NCI-H748 (cell line): ENCODE measurements at regions not wholly inside any gene's neighbourhood (a gene's known extent, or its start where the extent isn't known, plus 50 kb on each side); places are given as distances from the start of the nearest gene placed in this dataset.

Experiments used
- DNase-seq: peaks from one replicate; lab custom pipeline; 2025; ENCODE audit not compliant: unreplicated experiment; lab: John Stamatoyannopoulos, UW

DNA sequence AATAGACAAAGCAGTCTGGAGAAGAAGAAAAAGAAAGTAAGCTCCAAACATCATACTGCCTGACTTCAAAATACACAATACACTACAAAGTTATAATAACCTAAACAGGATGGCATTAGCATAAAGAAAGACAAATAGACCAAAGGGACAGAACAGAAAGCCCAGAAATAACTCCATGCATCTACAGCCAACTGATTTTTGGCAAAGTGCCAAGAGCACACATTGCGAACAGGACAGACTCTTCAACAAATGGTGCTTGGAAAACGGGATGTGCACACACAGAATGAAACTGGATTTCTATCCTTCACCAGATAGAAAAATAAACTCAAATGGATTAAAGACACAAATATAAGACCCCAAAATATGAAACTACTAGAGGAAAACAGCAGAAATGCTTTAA lies 66.6 kb upstream of the SPATA31E1 start:
- DNase-seq: peak; percentile 66

DNA sequence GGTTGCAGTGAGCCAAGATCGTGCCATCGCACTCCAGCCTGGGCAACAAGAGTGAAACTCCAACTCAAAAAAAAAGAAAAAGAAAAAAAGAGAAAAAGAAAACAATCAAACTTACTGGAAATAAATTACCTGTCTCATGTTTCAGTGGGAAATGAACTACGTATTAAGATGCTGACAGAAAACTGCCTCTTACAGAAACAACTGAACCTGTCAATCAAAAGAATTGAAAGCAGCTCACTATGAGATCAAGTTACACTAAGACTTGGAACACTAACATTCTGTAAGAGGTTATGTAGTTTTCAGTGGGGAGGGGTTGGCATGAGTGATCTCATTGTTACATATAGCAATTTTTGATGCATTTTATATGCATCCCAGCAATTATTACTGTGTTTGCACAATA lies 64.4 kb upstream of the SPATA31E1 start:
- peak; percentile 50 for DNase-seq

DNA sequence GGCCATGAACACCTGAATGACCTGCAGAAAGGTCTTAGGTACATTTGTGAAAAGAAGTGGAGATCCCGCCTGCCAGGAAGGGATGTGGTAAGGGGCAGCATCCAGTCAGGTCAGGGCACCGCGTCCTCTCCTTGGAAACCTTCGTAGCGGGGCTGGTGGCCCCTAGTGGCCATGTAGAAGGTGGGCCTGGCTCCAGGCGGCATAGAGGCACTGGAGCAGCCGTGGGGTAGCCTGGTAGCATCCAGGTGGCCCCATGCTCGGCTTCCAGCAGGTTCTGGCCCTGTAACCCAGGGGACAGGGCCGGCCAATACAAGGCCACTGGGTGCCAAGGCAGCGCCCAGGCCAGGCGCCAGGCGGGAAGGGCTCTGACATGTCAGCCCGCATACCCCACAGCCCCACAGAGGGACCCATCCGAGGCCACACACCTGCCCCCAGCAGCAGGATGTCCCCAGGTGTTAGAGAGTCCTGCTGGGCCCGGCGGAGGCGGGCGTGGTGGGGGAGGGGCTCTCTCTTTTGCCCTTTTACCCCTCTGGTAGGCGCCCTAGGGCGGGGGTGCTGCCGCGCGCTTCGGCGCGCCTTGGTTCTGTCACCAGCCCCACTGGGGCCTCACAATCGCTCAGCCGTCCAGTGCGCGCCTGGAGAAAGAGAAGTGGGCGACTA lies 58.3 kb upstream of the SPATA31E1 start:
- no peak for DNase-seq

DNA sequence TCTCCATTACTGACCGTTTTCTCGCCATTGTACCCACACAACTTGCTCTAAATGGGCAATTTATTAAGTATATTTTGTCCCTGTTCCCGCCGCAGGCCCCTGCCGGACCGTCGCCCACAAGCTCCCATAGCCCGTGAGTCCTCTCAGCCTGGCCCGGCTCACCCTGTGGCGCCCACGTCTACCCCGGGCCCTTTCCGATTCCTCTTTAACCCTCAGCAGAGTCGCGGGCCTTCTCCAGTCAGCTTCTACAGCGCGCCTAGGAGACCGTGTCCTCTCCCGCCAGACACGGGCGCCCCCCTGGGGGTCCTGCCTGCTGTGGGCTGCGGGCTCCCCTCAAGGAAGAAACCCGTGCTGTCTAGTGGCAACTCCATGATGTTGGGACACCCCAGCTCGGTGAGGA lies 57.8 kb upstream of the SPATA31E1 start:
- no peak for DNase-seq

DNA sequence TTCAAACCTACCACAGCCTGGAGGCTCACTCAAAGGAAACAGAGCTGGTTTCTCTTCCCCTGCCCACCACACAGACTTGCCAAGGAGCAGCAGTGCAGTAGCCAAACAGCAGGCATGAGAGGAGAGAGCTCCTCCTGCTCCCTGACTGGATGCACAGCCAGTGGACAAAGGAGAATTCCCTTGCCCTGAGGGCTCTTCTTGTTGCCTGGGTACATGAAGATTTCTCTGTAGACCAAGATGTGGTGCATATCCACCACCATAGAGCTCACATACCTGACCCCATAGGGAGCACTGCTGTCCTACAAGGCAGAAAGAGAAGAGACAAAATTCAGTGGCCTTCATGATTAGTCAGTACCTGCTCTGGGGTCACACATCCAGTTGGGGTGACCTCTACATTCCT lies 56.3 kb upstream of the SPATA31E1 start:
- no peak for DNase-seq

DNA sequence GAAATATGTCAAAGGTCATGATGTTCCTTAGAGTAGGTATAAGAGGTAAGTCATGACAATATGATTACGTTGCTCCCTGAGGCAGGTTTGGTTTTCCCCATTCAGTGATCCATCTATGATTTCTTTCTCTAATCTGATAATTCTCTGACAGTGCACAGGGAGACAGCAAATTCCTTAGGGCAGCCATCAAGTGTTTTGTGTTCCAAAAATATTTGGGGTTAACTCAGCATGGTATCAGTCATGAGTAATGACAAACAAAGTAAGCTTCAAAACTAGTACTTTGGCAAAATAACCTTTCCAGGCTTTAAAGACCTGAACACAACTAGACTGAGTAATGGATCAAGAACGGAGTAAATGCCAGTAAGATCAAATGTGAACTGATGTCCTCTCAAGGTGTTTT lies 55.3 kb upstream of the SPATA31E1 start:
- no peak for DNase-seq

DNA sequence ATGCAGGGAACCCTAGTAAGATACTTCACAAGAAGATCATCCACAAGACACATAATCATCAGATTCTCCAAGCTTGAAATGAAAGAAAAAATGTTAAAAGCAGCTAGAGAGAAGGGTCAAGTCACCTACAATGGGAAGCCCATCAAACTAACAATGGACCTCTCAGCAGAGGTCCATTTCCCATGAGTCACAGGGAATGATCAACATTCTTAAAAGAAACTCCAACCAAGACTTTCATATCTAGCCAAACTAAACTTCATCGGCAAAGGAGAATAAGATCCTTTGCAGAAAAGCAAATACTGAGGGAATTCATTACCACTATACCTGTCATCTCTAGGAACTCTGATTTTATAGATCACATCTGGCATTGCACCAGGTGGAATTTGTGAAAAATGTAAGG lies 52.9 kb upstream of the SPATA31E1 start:
- DNase-seq: no peak

DNA sequence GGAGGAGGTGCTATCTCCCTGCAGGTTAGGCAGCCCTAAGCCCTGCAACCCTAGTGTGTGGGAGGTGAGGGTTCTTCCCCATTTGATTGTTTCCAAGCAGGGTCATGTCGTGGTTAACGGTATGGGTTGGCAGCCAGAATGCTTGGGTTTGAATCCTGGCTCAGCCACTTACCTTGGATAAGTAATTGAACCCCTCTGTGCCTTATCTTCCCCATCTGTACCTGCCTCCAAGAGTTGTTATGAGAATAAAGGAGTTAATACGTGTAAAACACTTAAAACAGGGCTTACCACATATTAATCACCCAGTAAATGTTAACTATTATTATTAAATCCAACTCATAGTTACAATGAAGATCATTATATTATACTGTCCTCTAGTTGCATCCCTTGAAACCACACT lies 52.2 kb upstream of the SPATA31E1 start:
- no peak for DNase-seq

DNA sequence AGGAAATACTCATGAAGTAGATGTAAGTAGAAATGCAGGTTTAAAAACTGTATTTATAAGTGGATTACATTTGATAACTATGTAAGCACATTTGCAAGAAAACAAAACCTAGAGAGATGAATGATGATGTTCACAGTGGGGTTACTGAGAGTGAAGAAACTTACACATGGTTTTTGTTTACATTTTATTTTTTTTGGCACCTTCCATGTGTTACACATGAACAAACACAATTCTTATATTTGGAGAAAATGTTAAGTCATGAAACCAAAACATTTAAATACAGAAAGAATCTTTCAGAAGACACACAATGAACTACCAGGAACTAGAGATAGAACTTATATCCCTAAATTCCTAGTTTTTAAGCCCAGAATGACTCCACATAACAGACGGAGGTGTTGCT lies 51.5 kb upstream of the SPATA31E1 start:
- DNase-seq: no peak
